Right lobe of liver (tissue), 4 donors: ENCODE measurements at regions not wholly inside any gene's neighbourhood (a gene's known extent, or its start where the extent isn't known, plus 50 kb on each side); places are given as distances from the start of the nearest gene placed in this dataset.

Source experiments
- POLR2A ChIP-seq: fragments of 450-650 bp; IDR thresholded peaks from one replicate; pipeline ENCODE4 v1.6.1; 2017; ENCODE audit warnings: antibody characterized with exemption, mild to moderate bottlenecking
- TF ChIP-seq, protein P1 (sequence below), 4 donors: fragments of 200-600 bp in 3 of 4; fragments of 450-650 bp in 1 of 4; IDR thresholded peaks; one replicate each; pipeline versions ENCODE4 v1.5.1 to v1.8.0; 2016 to 2022; ENCODE audit warnings: antibody characterized with exemption in 4 of 4, mild to moderate bottlenecking in 2 of 4
- donor health status: DM: no; HTN: no; CAD: no.
- donor health status: DM: no; HTN: no; CAD: no.
- donor health status: DM: no; HTN: yes; CAD: no.

DNA sequence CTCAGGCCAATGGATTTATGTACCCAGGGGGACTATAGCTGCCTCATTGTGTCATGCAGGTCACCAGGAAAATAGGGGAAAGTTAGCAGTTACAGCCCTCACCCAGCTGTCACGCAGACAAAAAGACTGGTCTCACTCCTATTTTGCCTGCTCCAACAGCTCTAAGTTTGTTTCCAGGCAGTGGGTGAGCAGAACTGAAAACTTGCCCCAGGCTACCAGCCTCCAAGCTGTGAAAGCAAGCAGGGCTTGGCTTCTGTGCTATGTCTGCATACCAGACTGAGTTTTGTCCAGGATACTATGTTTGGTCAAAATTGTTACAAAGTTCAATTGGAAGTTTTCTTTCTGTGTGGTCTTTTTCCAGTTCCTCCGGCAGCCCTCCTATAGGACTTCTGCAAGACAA lies 628.4 kb downstream of the FAM133A start:
- TF ChIP-seq, protein P1, sequence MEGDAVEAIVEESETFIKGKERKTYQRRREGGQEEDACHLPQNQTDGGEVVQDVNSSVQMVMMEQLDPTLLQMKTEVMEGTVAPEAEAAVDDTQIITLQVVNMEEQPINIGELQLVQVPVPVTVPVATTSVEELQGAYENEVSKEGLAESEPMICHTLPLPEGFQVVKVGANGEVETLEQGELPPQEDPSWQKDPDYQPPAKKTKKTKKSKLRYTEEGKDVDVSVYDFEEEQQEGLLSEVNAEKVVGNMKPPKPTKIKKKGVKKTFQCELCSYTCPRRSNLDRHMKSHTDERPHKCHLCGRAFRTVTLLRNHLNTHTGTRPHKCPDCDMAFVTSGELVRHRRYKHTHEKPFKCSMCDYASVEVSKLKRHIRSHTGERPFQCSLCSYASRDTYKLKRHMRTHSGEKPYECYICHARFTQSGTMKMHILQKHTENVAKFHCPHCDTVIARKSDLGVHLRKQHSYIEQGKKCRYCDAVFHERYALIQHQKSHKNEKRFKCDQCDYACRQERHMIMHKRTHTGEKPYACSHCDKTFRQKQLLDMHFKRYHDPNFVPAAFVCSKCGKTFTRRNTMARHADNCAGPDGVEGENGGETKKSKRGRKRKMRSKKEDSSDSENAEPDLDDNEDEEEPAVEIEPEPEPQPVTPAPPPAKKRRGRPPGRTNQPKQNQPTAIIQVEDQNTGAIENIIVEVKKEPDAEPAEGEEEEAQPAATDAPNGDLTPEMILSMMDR (IDR thresholded peaks at IDR 0.05), result no peak
- no peak for TF ChIP-seq POLR2A
